Hepatocyte (in vitro differentiated cells): ENCODE measurements at regions not wholly inside any gene's neighbourhood (a gene's known extent, or its start where the extent isn't known, plus 50 kb on each side); places are given as distances from the start of the nearest gene placed in this dataset.

ENCODE experiments used
- DNase-seq: peaks from one replicate; pipeline ENCODE4 v3.0.0-alpha.2; 2016; ENCODE audit warnings: low spot score
- H2AFZ ChIP-seq: fragments of 200-600 bp; sonication (generic); 2 replicates; pipeline ENCODE4 v1.6.0; 2016; ENCODE audit warnings: antibody characterized with exemption, mild to moderate bottlenecking
- H3K27ac ChIP-seq: fragments of 200-600 bp; sonication (generic); 2 replicates; pipeline ENCODE4 v1.5.1; 2016; ENCODE audit warnings: mild to moderate bottlenecking
- H3K27me3 ChIP-seq: fragments of 200-600 bp; sonication (generic); 2 replicates; pipeline ENCODE4 v1.6.1; 2016
- H3K36me3 ChIP-seq: fragments of 200-600 bp; sonication (generic); replicated peaks from 2 replicates; pipeline ENCODE4 v1.5.1; 2016; ENCODE audit warnings: low read depth; ENCODE audit not compliant: insufficient read depth
- H3K4me1 ChIP-seq: fragments of 200-600 bp; sonication (generic); 2 replicates; pipeline ENCODE4 v1.5.1; 2016; ENCODE audit warnings: mild to moderate bottlenecking, moderate library complexity; ENCODE audit not compliant: insufficient read depth
- H3K4me2 ChIP-seq: fragments of 200-600 bp; sonication (generic); 2 replicates; pipeline ENCODE4 v1.6.0; 2016
- H3K4me3 ChIP-seq: fragments of 200-600 bp; sonication (generic); 2 replicates; pipeline ENCODE4 v1.5.1; 2016; ENCODE audit warnings: mild to moderate bottlenecking
- H3K79me2 ChIP-seq: fragments of 200-600 bp; sonication (generic); 2 replicates; pipeline ENCODE4 v1.6.0; 2017; ENCODE audit warnings: mild to moderate bottlenecking
- H3K9me2 ChIP-seq: fragments of 200-600 bp; sonication (generic); replicated peaks from 2 replicates; pipeline ENCODE4 v1.6.0; 2017; ENCODE audit warnings: mild to moderate bottlenecking; ENCODE audit not compliant: insufficient read depth
- H3K9me3 ChIP-seq: fragments of 200-600 bp; sonication (generic); 2 replicates; pipeline ENCODE4 v1.5.1; 2016; ENCODE audit warnings: low read depth, mild to moderate bottlenecking
- H4K20me1 ChIP-seq: fragments of 200-600 bp; sonication (generic); 2 replicates; pipeline ENCODE4 v1.6.0; 2016; ENCODE audit warnings: mild to moderate bottlenecking; ENCODE audit not compliant: insufficient read depth, poor library complexity, severe bottlenecking
- CTCF ChIP-seq: fragments of 200-600 bp; sonication (generic); IDR thresholded peaks from 2 replicates; pipeline ENCODE4 v1.5.1; 2016; ENCODE audit warnings: antibody characterized with exemption, mild to moderate bottlenecking; ENCODE audit not compliant: poor library complexity
- EZH2 ChIP-seq: fragments of 200-600 bp; sonication (generic); IDR thresholded peaks from 2 replicates; pipeline ENCODE4 v1.6.1; 2016; ENCODE audit warnings: antibody characterized with exemption, mild to moderate bottlenecking, borderline replicate concordance
- EZH2phosphoT487 ChIP-seq: fragments of 200-600 bp; sonication (generic); IDR thresholded peaks from one replicate; pipeline ENCODE4 v1.6.1; 2018; ENCODE audit warnings: antibody characterized with exemption, mild to moderate bottlenecking, low read depth, moderate library complexity; ENCODE audit not compliant: unreplicated experiment, severe bottlenecking
- WGBS: methylation state at CpG from one replicate; pipeline ENCODE4 v1.1.6; 2016; ENCODE audit warnings: low lambda C conversion rate; ENCODE audit errors: missing lambda C conversion rate; 5-methylcytosine and 5-hydroxymethylcytosine counted together

GRCh38 chr18:41524674-41525470, 430.2 kb upstream of the PIK3C3 start:
- Histone ChIP-seq H3K4me3 (no peak overlapping the region), H3K4me2 (no peak overlapping the region), H3K36me3 (no peaks in the 10 kb centered on the region), H3K9me2 (no peaks in the 10 kb centered on the region), H3K4me1 (peaks cover 3% of the 10 kb centered on the region), H2AFZ (no peak overlapping the region), H3K79me2 (no peaks in the 10 kb centered on the region), H3K9me3 (no peaks in the 10 kb centered on the region), H3K27me3 (no peaks in the 10 kb centered on the region), H3K27ac (no peak overlapping the region), H4K20me1 (no peaks in the 10 kb centered on the region)
- DNase-seq: no peak
- TF ChIP-seq EZH2phosphoT487 (no peak), CTCF (no peak), EZH2 (no peak)
- 58% methylated on average over 2 of the region's 2 CpGs for WGBS

- Histone ChIP-seq H3K36me3 (no peaks in the 10 kb centered on the region), H3K4me2 (no peak overlapping the region), H3K4me3 (no peak overlapping the region), H3K27me3 (no peaks in the 10 kb centered on the region), H3K9me3 (no peaks in the 10 kb centered on the region), H3K9me2 (no peaks in the 10 kb centered on the region), H3K4me1 (no peaks in the 10 kb centered on the region), H4K20me1 (no peaks in the 10 kb centered on the region), H3K27ac (no peak overlapping the region), H2AFZ (no peak overlapping the region), H3K79me2 (no peaks in the 10 kb centered on the region)
- DNase-seq: no peak
- TF ChIP-seq EZH2: no peak
- TF ChIP-seq EZH2phosphoT487: no peak
- no peak for TF ChIP-seq CTCF
These were observed 437.9 kb upstream of the PIK3C3 start for GRCh38 chr18:41517142-41517541.

GRCh38 chr18:41513438-41513837, 441.6 kb upstream of the PIK3C3 start:
- Histone ChIP-seq H3K36me3 (no peaks in the 10 kb centered on the region), H3K27ac (no peak overlapping the region), H3K9me3 (no peaks in the 10 kb centered on the region), H3K27me3 (no peaks in the 10 kb centered on the region), H3K79me2 (no peaks in the 10 kb centered on the region), H3K4me1 (no peaks in the 10 kb centered on the region), H3K4me2 (no peak overlapping the region), H3K9me2 (no peaks in the 10 kb centered on the region), H4K20me1 (no peaks in the 10 kb centered on the region), H3K4me3 (no peak overlapping the region), H2AFZ (no peak overlapping the region)
- TF ChIP-seq CTCF (no peak), EZH2 (no peak)
- 95% methylated on average over 3 of the region's 3 CpGs for whole genome bisulfite sequencing
- DNase-seq: no peak

DNA sequence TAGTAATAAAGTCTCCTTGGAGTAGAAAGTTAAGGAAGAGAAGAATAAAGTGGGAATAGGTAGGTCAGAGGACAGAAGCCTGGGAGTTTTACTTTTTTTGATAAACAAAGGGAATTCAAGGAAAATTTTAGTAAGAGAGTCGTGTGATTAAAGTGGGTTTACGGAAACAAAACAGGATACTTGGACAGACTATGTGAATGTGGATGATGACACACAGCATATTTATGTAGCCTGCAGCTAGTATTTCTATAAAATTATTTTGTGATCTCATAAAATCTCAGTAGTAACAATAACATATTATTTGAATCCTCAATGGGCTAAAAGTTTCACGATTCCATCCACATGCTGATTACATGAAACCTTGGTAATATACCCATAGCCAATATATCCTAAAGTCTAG, 450.7 kb upstream of the PIK3C3 start:
- Histone ChIP-seq H3K79me2 (no peaks in the 10 kb centered on the region), H4K20me1 (no peaks in the 10 kb centered on the region), H3K9me3 (no peaks in the 10 kb centered on the region), H2AFZ (no peak overlapping the region), H3K36me3 (no peaks in the 10 kb centered on the region), H3K4me3 (no peak overlapping the region), H3K4me2 (no peak overlapping the region), H3K27me3 (no peaks in the 10 kb centered on the region), H3K27ac (no peak overlapping the region), H3K4me1 (no peaks in the 10 kb centered on the region), H3K9me2 (no peaks in the 10 kb centered on the region)
- 69% methylated on average over 3 of the region's 3 CpGs for WGBS
- TF ChIP-seq CTCF: no peak
- no peak for TF ChIP-seq EZH2
- no peak for TF ChIP-seq EZH2phosphoT487
- no peak for DNase-seq
